IMR-90 (cell line): ENCODE measurements at regions not wholly inside any gene's neighbourhood (a gene's known extent, or its start where the extent isn't known, plus 50 kb on each side); places are given as distances from the start of the nearest gene placed in this dataset.
"Not testable (repeated sequence)": the region's sequence is repeated elsewhere in the genome, so short reads cannot be mapped to it uniquely, and the experiment has no call there.

Experiments used
- ATAC-seq: fragments of 200-7000 bp; cut with Tn5 transposase; 2 replicates; pipeline ENCODE4 v1.9.1; 2020; ENCODE audit warnings: low read depth, mild to moderate bottlenecking, moderate library complexity
- BruUV-seq: library from RNA; stranded (reverse); fragments of 400-500 nt; replicated peaks from 2 replicates; lab custom pipeline; 2021; lab: Mats Ljungman, UMichigan
- CTCF ChIA-PET: fragments of 300-600 bp; formaldehyde crosslinking; extraction: SDS; loops from one replicate; lab custom pipeline; 2021; ENCODE audit warnings: antibody characterized with exemption; lab: Yijun Ruan, JAX
- POLR2A ChIA-PET: fragments of 300-600 bp; sonication (Branson Sonifier 250); formaldehyde crosslinking; loops from one replicate; lab custom pipeline; 2022; ENCODE audit warnings: antibody characterized with exemption; ENCODE audit not compliant: unreplicated experiment; lab: Charles Lee
- DNase-seq: peaks from one replicate; pipeline ENCODE4 v3.0.0; 2013
- H2AFZ ChIP-seq: replicated peaks from 2 replicates; pipeline ENCODE3; 2013; ENCODE audit warnings: low read length, mild to moderate bottlenecking; ENCODE audit not compliant: poor library complexity
- H2AK5ac ChIP-seq: 2 replicates; pipeline ENCODE4 v1.6.1; 2013; ENCODE audit warnings: low read depth, low read length, inconsistent platforms
- H2AK9ac ChIP-seq: replicated peaks from 2 replicates; pipeline ENCODE3; 2013; ENCODE audit warnings: mild to moderate bottlenecking, low read depth, low read length, moderate library complexity; ENCODE audit not compliant: poor library complexity
- H2BK120ac ChIP-seq: 2 replicates; pipeline ENCODE4 v1.6.1; 2013; ENCODE audit warnings: low read depth, low read length, inconsistent platforms
- H2BK15ac ChIP-seq: 3 replicates; pipeline ENCODE4 v1.6.1; 2013; ENCODE audit warnings: low read depth, low read length, inconsistent platforms
- H2BK20ac ChIP-seq: 2 replicates; pipeline ENCODE4 v1.6.1; 2013; ENCODE audit warnings: low read depth, mild to moderate bottlenecking, inconsistent platforms, low read length, moderate library complexity
- H2BK5ac ChIP-seq: 2 replicates; pipeline ENCODE4 v1.6.1; 2013; ENCODE audit warnings: mild to moderate bottlenecking, low read depth, low read length, inconsistent platforms; ENCODE audit not compliant: poor library complexity, severe bottlenecking
- H3K14ac ChIP-seq: replicated peaks from 2 replicates; pipeline ENCODE4 v1.6.1; 2013; ENCODE audit warnings: low read depth, low read length, inconsistent platforms
- H3K18ac ChIP-seq: 2 replicates; pipeline ENCODE4 v1.6.1; 2013; ENCODE audit warnings: low read depth, low read length, control low read depth
- H3K23ac ChIP-seq: 2 replicates; pipeline ENCODE4 v1.6.1; 2013; ENCODE audit warnings: low read depth, low read length, inconsistent platforms
- H3K27ac ChIP-seq: 2 replicates; pipeline ENCODE4 v1.5.1; 2013; ENCODE audit warnings: mild to moderate bottlenecking, control low read depth, low read length; ENCODE audit not compliant: insufficient read depth
- H3K27me3 ChIP-seq: 2 replicates; pipeline ENCODE4 v1.6.1; 2013; ENCODE audit warnings: low read length; ENCODE audit not compliant: control insufficient read depth, insufficient read depth
- H3K36me3 ChIP-seq: 2 replicates; pipeline ENCODE4 v1.6.1; 2013; ENCODE audit warnings: low read length, mixed read lengths; ENCODE audit not compliant: control insufficient read depth, insufficient read depth
- H3K4ac ChIP-seq: 2 replicates; pipeline ENCODE4 v1.6.1; 2013; ENCODE audit warnings: low read depth, low read length, inconsistent platforms
- H3K4me1 ChIP-seq: 2 replicates; pipeline ENCODE4 v1.6.1; 2013; ENCODE audit warnings: low read length, mixed read lengths; ENCODE audit not compliant: control insufficient read depth, insufficient read depth
- H3K4me2 ChIP-seq: 2 replicates; pipeline ENCODE4 v1.6.1; 2013; ENCODE audit warnings: low read depth, mild to moderate bottlenecking, control low read depth, low read length, moderate library complexity
- H3K4me3 ChIP-seq: 2 replicates; pipeline ENCODE4 v1.5.1; 2013; ENCODE audit warnings: low read depth, mild to moderate bottlenecking, control low read depth, low read length, moderate library complexity; ENCODE audit not compliant: insufficient read depth
- H3K56ac ChIP-seq: 2 replicates; pipeline ENCODE4 v1.6.1; 2013; ENCODE audit warnings: low read length, inconsistent platforms; ENCODE audit not compliant: insufficient read depth; ENCODE audit errors: extremely low read depth
- H3K79me1 ChIP-seq, 2 experiments: 2 replicates each; pipeline ENCODE4 v1.6.1; 2013; ENCODE audit warnings: low read length in 2 of 2, inconsistent platforms in 1 of 2, low read depth in 1 of 2
- H3K9ac ChIP-seq: 2 replicates; pipeline ENCODE4 v1.6.1; 2013; ENCODE audit warnings: low read depth, low read length, control low read depth
- H3K9me1 ChIP-seq: 2 replicates; pipeline ENCODE4 v1.6.1; 2013; ENCODE audit warnings: low read length, inconsistent platforms; ENCODE audit not compliant: insufficient read depth
- H3K9me3 ChIP-seq: 2 replicates; pipeline ENCODE4 v1.6.1; 2013; ENCODE audit warnings: low read length; ENCODE audit not compliant: control insufficient read depth, insufficient read depth
- H4K20me1 ChIP-seq: 2 replicates; pipeline ENCODE4 v1.6.1; 2013; ENCODE audit warnings: low read length, inconsistent platforms; ENCODE audit not compliant: insufficient read depth
- H4K5ac ChIP-seq: 2 replicates; pipeline ENCODE4 v1.6.1; 2013; ENCODE audit warnings: mild to moderate bottlenecking, low read depth, low read length, control low read depth
- H4K8ac ChIP-seq, 2 experiments: 2 replicates each; pipeline ENCODE4 v1.6.1; 2013; ENCODE audit warnings: low read depth in 2 of 2, low read length in 2 of 2, control low read depth in 1 of 2, inconsistent platforms in 1 of 2
- H4K91ac ChIP-seq: 2 replicates; pipeline ENCODE4 v1.6.1; 2013; ENCODE audit warnings: low read depth, low read length, inconsistent platforms; ENCODE audit not compliant: insufficient read depth
- FOS ChIP-seq: fragments of 150-350 bp; IDR thresholded peaks from 2 replicates; pipeline ENCODE4 v1.6.1; 2016; ENCODE audit warnings: low read depth, low read length
- WGBS, 2 experiments: methylation state at CpG; one replicate each; pipeline versions ENCODE4 v1.1.5 to v1.1.7; 2013; ENCODE audit warnings: missing lambda C conversion rate in 2 of 2; ENCODE audit not compliant: insufficient read length in 1 of 2; ENCODE audit errors: extremely low coverage in 2 of 2; 5-methylcytosine and 5-hydroxymethylcytosine counted together
- dilution Hi-C: fragments of 300-500 bp; cut with HindIII; formaldehyde crosslinking; loops from one replicate; pipeline ENCODE4 v1.14.3; 2018; ENCODE audit warnings: low sequenced_read_pairs; ENCODE audit not compliant: unreplicated experiment
- in situ Hi-C: fragments of 300-500 bp; cut with MboI; formaldehyde crosslinking; loops from 3 replicates; pipeline ENCODE4 v1.14.3; 2019; ENCODE audit warnings: low sequenced_read_pairs, inconsistent platforms, mixed read lengths
- intact Hi-C: fragments of 100-400 bp; cut with micrococcal nuclease; formaldehyde crosslinking; loops from 2 replicates; pipeline ENCODE4 v1.10.0; 2022
- TF ChIP-seq, protein P1 (sequence below): fragments of 150-350 bp; IDR thresholded peaks from 2 replicates; pipeline ENCODE4 v1.6.1; 2017; ENCODE audit warnings: mild to moderate bottlenecking, antibody characterized with exemption, low read length, low read depth

DNA sequence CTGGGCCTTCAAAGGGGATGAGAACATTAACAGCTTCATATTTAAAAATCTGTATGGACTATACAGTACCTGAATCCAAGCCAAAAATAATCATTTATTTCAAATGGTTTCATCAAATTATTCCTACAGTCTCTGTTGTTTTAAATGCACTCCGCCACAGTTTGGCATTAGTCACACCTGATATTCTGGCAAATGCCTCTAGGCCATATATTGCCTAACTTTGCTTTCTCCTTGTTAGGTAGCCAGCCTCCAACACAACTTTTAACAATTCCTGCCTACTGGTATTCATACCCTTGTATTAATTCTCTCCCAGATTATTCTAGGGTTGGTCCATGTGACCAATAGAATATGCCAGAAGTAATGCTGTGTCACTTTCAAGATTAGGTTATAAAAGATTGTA lies 146.6 kb upstream of the FANCL start:
- no peak overlapping the region for H3K4me2 ChIP-seq
- no peak overlapping the region for H2BK20ac ChIP-seq
- H3K27ac ChIP-seq, result no peak overlapping the region
- H3K4ac ChIP-seq, result no peak overlapping the region
- no peaks in the 10 kb centered on the region for H3K27me3 ChIP-seq
- no peak overlapping the region for H2AK9ac ChIP-seq
- H3K4me3 ChIP-seq, result no peak overlapping the region
- H2BK120ac ChIP-seq, result no peak overlapping the region
- no peaks in the 10 kb centered on the region for H3K9me1 ChIP-seq
- no peak overlapping the region for H4K91ac ChIP-seq
- no CpG with 5 or more reads among the region's 1 CpG for WGBS, 2 experiments
- H3K9ac ChIP-seq, result no peak overlapping the region
- H3K14ac ChIP-seq, result no peak overlapping the region
- BruUV-seq, result no TSS peak
- no peaks in the 10 kb centered on the region for H4K20me1 ChIP-seq
- no peaks in the 10 kb centered on the region for H3K4me1 ChIP-seq
- no peak overlapping the region for H2BK5ac ChIP-seq
- H2AK5ac ChIP-seq, result no peak overlapping the region
- no peaks in the 10 kb centered on the region for H3K79me1 ChIP-seq
- no peak overlapping the region for H4K8ac ChIP-seq
- ATAC-seq (no peak), DNase-seq (no peak)
- dilution Hi-C loops (no loop called here), intact Hi-C loops (no loop called here), in situ Hi-C loops (no loop called here)
- H2BK15ac ChIP-seq, result no peak overlapping the region
- TF ChIP-seq, protein P1, sequence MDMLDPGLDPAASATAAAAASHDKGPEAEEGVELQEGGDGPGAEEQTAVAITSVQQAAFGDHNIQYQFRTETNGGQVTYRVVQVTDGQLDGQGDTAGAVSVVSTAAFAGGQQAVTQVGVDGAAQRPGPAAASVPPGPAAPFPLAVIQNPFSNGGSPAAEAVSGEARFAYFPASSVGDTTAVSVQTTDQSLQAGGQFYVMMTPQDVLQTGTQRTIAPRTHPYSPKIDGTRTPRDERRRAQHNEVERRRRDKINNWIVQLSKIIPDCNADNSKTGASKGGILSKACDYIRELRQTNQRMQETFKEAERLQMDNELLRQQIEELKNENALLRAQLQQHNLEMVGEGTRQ, result no peak
- TF ChIP-seq FOS, result no peak
- ChIA-PET POLR2A (no interaction called here), CTCF (no interaction called here)
- H2AFZ ChIP-seq, result no peak overlapping the region
- H3K18ac ChIP-seq, result no peak overlapping the region
- H3K56ac ChIP-seq, result no peak overlapping the region
- no peak overlapping the region for H3K23ac ChIP-seq
- H3K36me3 ChIP-seq, result no peaks in the 10 kb centered on the region
- no peak overlapping the region for H4K5ac ChIP-seq
- no peaks in the 10 kb centered on the region for H3K9me3 ChIP-seq

DNA sequence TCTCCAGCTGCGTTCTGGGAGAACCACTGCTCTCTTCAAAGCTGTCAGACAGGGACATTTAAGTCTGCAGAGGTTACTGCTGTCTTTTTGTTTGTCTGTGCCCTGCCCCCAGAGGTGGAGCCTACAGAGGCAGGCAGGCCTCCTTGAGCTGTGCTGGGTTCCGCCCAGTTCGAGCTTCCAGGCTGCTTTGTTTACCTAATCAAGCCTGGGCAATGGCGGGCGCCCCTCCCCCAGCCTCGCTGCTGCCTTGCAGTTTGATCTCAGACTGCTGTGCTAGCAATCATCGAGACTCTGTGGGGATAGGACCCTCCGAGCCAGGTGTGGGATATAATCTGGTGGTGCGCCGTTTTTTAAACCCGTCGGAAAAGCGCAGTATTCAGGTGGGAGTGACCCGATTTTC lies 145.8 kb upstream of the FANCL start:
- H3K56ac ChIP-seq, H2BK5ac ChIP-seq, H3K27me3 ChIP-seq, H2AK5ac ChIP-seq, H3K4me1 ChIP-seq, POLR2A ChIA-PET, H4K5ac ChIP-seq, DNase-seq, H2BK20ac ChIP-seq, H3K79me1 ChIP-seq, H3K9me3 ChIP-seq, H2BK15ac ChIP-seq, ATAC-seq, H2BK120ac ChIP-seq, H3K9ac ChIP-seq, H4K20me1 ChIP-seq, H3K14ac ChIP-seq, H3K4me2 ChIP-seq, in situ Hi-C loops, H2AK9ac ChIP-seq, H4K91ac ChIP-seq, intact Hi-C loops, BruUV-seq, H2AFZ ChIP-seq, dilution Hi-C loops, H3K36me3 ChIP-seq, H3K9me1 ChIP-seq, H4K8ac ChIP-seq, H3K18ac ChIP-seq, H3K4me3 ChIP-seq, H3K27ac ChIP-seq, CTCF ChIA-PET, H3K4ac ChIP-seq, H3K23ac ChIP-seq: not testable (repeated sequence)
- no CpG with 5 or more reads among the region's 14 CpGs for WGBS, 2 experiments
